Fibroblast of the aortic adventitia (primary cell): ENCODE measurements at regions not wholly inside any gene's neighbourhood (a gene's known extent, or its start where the extent isn't known, plus 50 kb on each side); places are given as distances from the start of the nearest gene placed in this dataset.

Experiments used
- DNase-seq: peaks from one replicate; pipeline ENCODE4 v3.0.0-alpha.2; 2010; ENCODE audit warnings: low read depth
- H3K4me3 ChIP-seq: 2 replicates; pipeline ENCODE4 v1.5.1; 2011; ENCODE audit warnings: low read depth, mild to moderate bottlenecking, control low read depth, low read length, moderate library complexity
- CTCF ChIP-seq: IDR thresholded peaks from 2 replicates; pipeline ENCODE4 v1.5.1; 2011; ENCODE audit warnings: mild to moderate bottlenecking, low read length, control low read depth, inconsistent platforms; ENCODE audit not compliant: insufficient read depth

GRCh38 chr13:111406636-111407035 lies 86.2 kb downstream of the TEX29 start:
- no peak overlapping the region for H3K4me3 ChIP-seq
- TF ChIP-seq CTCF = no peak
- no peak for DNase-seq

- no peak for DNase-seq
These were observed 87.1 kb downstream of the TEX29 start for GRCh38 chr13:111407381-111408131.

GRCh38 chr13:111409413-111409812 lies 89.0 kb downstream of the TEX29 start:
- no peak for TF ChIP-seq CTCF
- no peak for DNase-seq
- no peak overlapping the region for H3K4me3 ChIP-seq

More at GRCh38 chr13:111407381-111408131, 87.1 kb downstream of the TEX29 start:
- TF ChIP-seq CTCF = no peak
- H3K4me3 ChIP-seq = no peak overlapping the region

- TF ChIP-seq CTCF = no peak
- no peak overlapping the region for H3K4me3 ChIP-seq
- DNase-seq = no peak
These were observed 90.0 kb downstream of the TEX29 start for GRCh38 chr13:111410232-111411021.

- TF ChIP-seq CTCF = no peak
- no peak overlapping the region for H3K4me3 ChIP-seq
- no peak for DNase-seq
These were observed 90.9 kb downstream of the TEX29 start for GRCh38 chr13:111411151-111411858.

GRCh38 chr13:111411919-111412650 lies 91.6 kb downstream of the TEX29 start:
- no peak for TF ChIP-seq CTCF
- DNase-seq = no peak

More at GRCh38 chr13:111411919-111412650, 91.6 kb downstream of the TEX29 start:
- no peak overlapping the region for H3K4me3 ChIP-seq
